ENCODE measurements at regions not wholly inside any gene's neighbourhood (a gene's known extent, or its start where the extent isn't known, plus 50 kb on each side); places are given as distances from the start of the nearest gene placed in this dataset.

DNA sequence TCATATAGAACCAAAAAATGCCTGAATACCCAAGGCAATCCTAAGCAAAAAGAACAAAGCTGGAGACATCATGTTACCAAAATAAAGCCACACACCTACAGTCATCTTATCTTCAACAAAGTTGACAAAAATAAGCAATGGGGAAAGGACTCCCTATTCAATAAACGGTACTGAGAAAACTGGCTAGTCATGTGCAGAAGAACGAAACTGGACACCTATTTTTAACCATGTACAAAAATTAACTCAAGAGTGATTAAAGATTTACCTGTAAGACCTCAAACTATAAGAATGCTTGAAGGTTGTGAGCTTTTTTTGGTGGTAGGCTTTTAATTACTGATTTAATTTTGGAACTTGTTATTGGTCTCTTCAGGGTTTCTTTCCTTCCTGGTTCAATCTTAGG is 236.0 kb upstream of the DEFB112 start:
- H3K9ac ChIP-seq (ENCODE audit: low read length), result no peak overlapping the region
- no peak overlapping the region for H3K4ac ChIP-seq (ENCODE audit: low read depth, low read length)
- H2BK5ac ChIP-seq (ENCODE audit: low read depth, low read length, poor library complexity), result no peak overlapping the region
- no peak overlapping the region for H2AK5ac ChIP-seq (ENCODE audit: low read length)
- no peaks in the 10 kb centered on the region for H3K79me1 ChIP-seq (ENCODE audit: low read length)
- H2BK12ac ChIP-seq (ENCODE audit: low read length), result no peak overlapping the region
- no peaks in the 10 kb centered on the region for H3K9me3 ChIP-seq (ENCODE audit: insufficient read depth, low read depth, low read length)
- no peak overlapping the region for H4K12ac ChIP-seq (ENCODE audit: low read depth, low read length)
- H3K4me1 ChIP-seq (ENCODE audit: control insufficient read depth in 1 of 2, insufficient read depth in 2 of 2, low read length in 2 of 2), result no peaks in the 10 kb centered on the region
- no peak overlapping the region for H3K4me3 ChIP-seq (ENCODE audit: low read depth, low read length)
- no peak for DNase-seq
- no peak overlapping the region for H4K8ac ChIP-seq (ENCODE audit: low read depth, low read length)
- no peak overlapping the region for H3K23ac ChIP-seq (ENCODE audit: low read length)
- H3K36me3 ChIP-seq (ENCODE audit: control insufficient read depth in 1 of 2, insufficient read depth in 2 of 2, low read length in 2 of 2), result no peaks in the 10 kb centered on the region
- H3K18ac ChIP-seq (ENCODE audit: low read length), result no peak overlapping the region
- WGBS (ENCODE audit: extremely low coverage, insufficient coverage, insufficient read length), result no CpG with 5 or more reads among the region's 2 CpGs
- no peaks in the 10 kb centered on the region for H3K79me2 ChIP-seq (ENCODE audit: control insufficient read depth, insufficient read depth, low read length, poor library complexity)
- H3K4me2 ChIP-seq (ENCODE audit: low read length), result no peak overlapping the region
- H3K27me3 ChIP-seq (ENCODE audit: insufficient read depth, low read length), result no peaks in the 10 kb centered on the region
- no peak overlapping the region for H2AFZ ChIP-seq (ENCODE audit: insufficient read depth, low read length, poor library complexity)
- no peak overlapping the region for H2BK120ac ChIP-seq (ENCODE audit: insufficient read depth, low read length, poor library complexity)
- H3K14ac ChIP-seq (ENCODE audit: low read length), result no peak overlapping the region
- no peak overlapping the region for H3K27ac ChIP-seq (ENCODE audit: low read depth, low read length)
- no peak overlapping the region for H4K91ac ChIP-seq (ENCODE audit: low read depth, low read length)

DNA sequence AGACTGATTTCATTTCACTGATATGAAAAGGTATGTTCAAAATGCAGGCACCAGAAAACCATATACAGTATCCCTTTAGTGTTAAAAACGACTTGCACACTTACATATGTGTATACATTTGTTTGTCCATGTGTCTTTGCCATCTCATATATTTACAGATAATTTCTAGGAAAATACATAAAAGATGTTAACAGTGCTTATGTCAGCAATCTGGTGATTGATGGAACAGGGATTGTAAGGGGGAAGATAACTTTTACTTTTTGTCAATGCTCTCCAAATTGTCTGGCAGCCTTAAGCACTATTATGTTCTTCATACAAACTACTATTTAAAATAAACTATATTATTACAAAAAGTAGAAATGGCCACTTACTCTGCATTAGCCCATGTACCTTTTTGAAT is 238.5 kb upstream of the DEFB112 start:
- H3K4me3 ChIP-seq (ENCODE audit: low read depth, low read length), result no peak overlapping the region
- no peaks in the 10 kb centered on the region for H3K79me1 ChIP-seq (ENCODE audit: low read length)
- H3K4me2 ChIP-seq (ENCODE audit: low read length), result no peak overlapping the region
- H3K4me1 ChIP-seq (ENCODE audit: control insufficient read depth in 1 of 2, insufficient read depth in 2 of 2, low read length in 2 of 2), result no peaks in the 10 kb centered on the region
- no peaks in the 10 kb centered on the region for H3K27me3 ChIP-seq (ENCODE audit: insufficient read depth, low read length)
- no peak overlapping the region for H4K12ac ChIP-seq (ENCODE audit: low read depth, low read length)
- no peaks in the 10 kb centered on the region for H3K36me3 ChIP-seq (ENCODE audit: control insufficient read depth in 1 of 2, insufficient read depth in 2 of 2, low read length in 2 of 2)
- H2BK5ac ChIP-seq (ENCODE audit: low read depth, low read length, poor library complexity), result no peak overlapping the region
- no peaks in the 10 kb centered on the region for H3K79me2 ChIP-seq (ENCODE audit: control insufficient read depth, insufficient read depth, low read length, poor library complexity)
- H4K8ac ChIP-seq (ENCODE audit: low read depth, low read length), result no peak overlapping the region
- H2BK120ac ChIP-seq (ENCODE audit: insufficient read depth, low read length, poor library complexity), result no peak overlapping the region
- no CpG with 5 or more reads among the region's 1 CpG for WGBS (ENCODE audit: extremely low coverage, insufficient coverage, insufficient read length)
- no peak overlapping the region for H3K18ac ChIP-seq (ENCODE audit: low read length)
- H3K9ac ChIP-seq (ENCODE audit: low read length), result no peak overlapping the region
- H2AK5ac ChIP-seq (ENCODE audit: low read length), result no peak overlapping the region
- no peak overlapping the region for H3K4ac ChIP-seq (ENCODE audit: low read depth, low read length)
- no peak overlapping the region for H3K23ac ChIP-seq (ENCODE audit: low read length)
- H2AFZ ChIP-seq (ENCODE audit: insufficient read depth, low read length, poor library complexity), result no peak overlapping the region
- no peak overlapping the region for H2BK12ac ChIP-seq (ENCODE audit: low read length)
- no peaks in the 10 kb centered on the region for H3K9me3 ChIP-seq (ENCODE audit: insufficient read depth, low read depth, low read length)
- no peak overlapping the region for H3K27ac ChIP-seq (ENCODE audit: low read depth, low read length)
- no peak overlapping the region for H4K91ac ChIP-seq (ENCODE audit: low read depth, low read length)
- no peak overlapping the region for H3K14ac ChIP-seq (ENCODE audit: low read length)
- DNase-seq, result no peak

DNA sequence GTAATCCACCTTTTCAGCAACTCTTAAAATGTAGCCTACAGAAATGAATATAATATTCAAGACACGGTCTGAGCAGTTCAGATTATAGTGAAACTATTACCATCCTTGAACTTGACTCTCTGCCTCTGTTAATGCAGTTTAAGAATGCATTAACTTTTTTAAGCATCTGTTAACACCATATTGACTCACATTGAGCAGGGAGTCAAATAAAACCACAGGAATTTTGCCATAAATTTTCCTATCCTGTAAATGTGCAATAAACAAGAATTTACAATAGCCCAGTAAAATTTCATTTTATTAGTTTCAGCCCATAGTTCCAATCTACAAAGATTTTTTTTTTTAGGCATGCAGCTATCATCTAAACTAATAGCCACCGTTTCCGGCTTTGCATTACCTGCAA is 239.2 kb upstream of the DEFB112 start:
- no CpG with 5 or more reads among the region's 3 CpGs for WGBS (ENCODE audit: extremely low coverage, insufficient coverage, insufficient read length)
- H3K4ac ChIP-seq (ENCODE audit: low read depth, low read length), result no peak overlapping the region

DNA sequence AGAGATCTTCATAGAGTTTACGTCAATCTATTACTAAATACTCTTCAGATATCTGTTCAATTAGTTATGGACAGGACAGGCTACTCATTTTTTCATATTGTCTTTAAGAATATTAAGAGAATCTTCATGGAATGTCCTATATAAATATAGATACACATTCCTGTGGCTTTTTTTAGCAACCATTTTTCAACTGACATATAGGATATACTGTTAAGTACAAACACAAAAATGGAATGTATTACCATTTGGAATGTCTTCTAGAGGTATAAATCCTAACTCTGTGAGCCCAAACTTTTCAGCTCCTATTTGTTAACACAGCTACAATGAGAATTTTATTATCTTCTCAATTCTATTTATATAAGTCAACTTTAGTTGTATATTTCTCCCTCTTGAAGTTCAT is 239.6 kb upstream of the DEFB112 start:
- DNase-seq, result no peak
- no peak overlapping the region for H2BK5ac ChIP-seq (ENCODE audit: low read depth, low read length, poor library complexity)
- H4K91ac ChIP-seq (ENCODE audit: low read depth, low read length), result no peak overlapping the region
- H3K79me2 ChIP-seq (ENCODE audit: control insufficient read depth, insufficient read depth, low read length, poor library complexity), result no peaks in the 10 kb centered on the region
- H3K14ac ChIP-seq (ENCODE audit: low read length), result no peak overlapping the region
- WGBS (ENCODE audit: extremely low coverage, insufficient coverage, insufficient read length), result no CpG with 5 or more reads among the region's 1 CpG
- H3K23ac ChIP-seq (ENCODE audit: low read length), result no peak overlapping the region
- no peak overlapping the region for H2BK120ac ChIP-seq (ENCODE audit: insufficient read depth, low read length, poor library complexity)
- H3K27ac ChIP-seq (ENCODE audit: low read depth, low read length), result no peak overlapping the region
- no peak overlapping the region for H3K9ac ChIP-seq (ENCODE audit: low read length)
- no peak overlapping the region for H3K4me2 ChIP-seq (ENCODE audit: low read length)
- no peaks in the 10 kb centered on the region for H3K36me3 ChIP-seq (ENCODE audit: control insufficient read depth in 1 of 2, insufficient read depth in 2 of 2, low read length in 2 of 2)
- H2AK5ac ChIP-seq (ENCODE audit: low read length), result no peak overlapping the region
- no peaks in the 10 kb centered on the region for H3K27me3 ChIP-seq (ENCODE audit: insufficient read depth, low read length)
- H2AFZ ChIP-seq (ENCODE audit: insufficient read depth, low read length, poor library complexity), result no peak overlapping the region
- no peak overlapping the region for H2BK12ac ChIP-seq (ENCODE audit: low read length)
- no peak overlapping the region for H4K12ac ChIP-seq (ENCODE audit: low read depth, low read length)
- no peak overlapping the region for H4K8ac ChIP-seq (ENCODE audit: low read depth, low read length)
- no peak overlapping the region for H3K4ac ChIP-seq (ENCODE audit: low read depth, low read length)
- H3K4me1 ChIP-seq (ENCODE audit: control insufficient read depth in 1 of 2, insufficient read depth in 2 of 2, low read length in 2 of 2), result no peaks in the 10 kb centered on the region
- H3K4me3 ChIP-seq (ENCODE audit: low read depth, low read length), result no peak overlapping the region
- H3K9me3 ChIP-seq (ENCODE audit: insufficient read depth, low read depth, low read length), result no peaks in the 10 kb centered on the region
- no peak overlapping the region for H3K18ac ChIP-seq (ENCODE audit: low read length)
- no peaks in the 10 kb centered on the region for H3K79me1 ChIP-seq (ENCODE audit: low read length)

More for the DNA sequence above, 239.2 kb upstream of the DEFB112 start:
- H3K18ac ChIP-seq (ENCODE audit: low read length), result no peak overlapping the region
- H3K36me3 ChIP-seq (ENCODE audit: control insufficient read depth in 1 of 2, insufficient read depth in 2 of 2, low read length in 2 of 2), result no peaks in the 10 kb centered on the region
- H4K91ac ChIP-seq (ENCODE audit: low read depth, low read length), result no peak overlapping the region
- no peak overlapping the region for H3K23ac ChIP-seq (ENCODE audit: low read length)
- H3K9me3 ChIP-seq (ENCODE audit: insufficient read depth, low read depth, low read length), result no peaks in the 10 kb centered on the region
- no peak overlapping the region for H3K4me2 ChIP-seq (ENCODE audit: low read length)
- no peak overlapping the region for H3K9ac ChIP-seq (ENCODE audit: low read length)
- no peak overlapping the region for H2BK120ac ChIP-seq (ENCODE audit: insufficient read depth, low read length, poor library complexity)
- H3K14ac ChIP-seq (ENCODE audit: low read length), result no peak overlapping the region
- H2AFZ ChIP-seq (ENCODE audit: insufficient read depth, low read length, poor library complexity), result no peak overlapping the region
- no peak overlapping the region for H3K4me3 ChIP-seq (ENCODE audit: low read depth, low read length)
- H2AK5ac ChIP-seq (ENCODE audit: low read length), result no peak overlapping the region
- H3K27ac ChIP-seq (ENCODE audit: low read depth, low read length), result no peak overlapping the region
- H2BK5ac ChIP-seq (ENCODE audit: low read depth, low read length, poor library complexity), result no peak overlapping the region
- H4K8ac ChIP-seq (ENCODE audit: low read depth, low read length), result no peak overlapping the region
- no peaks in the 10 kb centered on the region for H3K79me1 ChIP-seq (ENCODE audit: low read length)
- no peak overlapping the region for H2BK12ac ChIP-seq (ENCODE audit: low read length)
- H3K79me2 ChIP-seq (ENCODE audit: control insufficient read depth, insufficient read depth, low read length, poor library complexity), result no peaks in the 10 kb centered on the region
- no peaks in the 10 kb centered on the region for H3K4me1 ChIP-seq (ENCODE audit: control insufficient read depth in 1 of 2, insufficient read depth in 2 of 2, low read length in 2 of 2)
- no peaks in the 10 kb centered on the region for H3K27me3 ChIP-seq (ENCODE audit: insufficient read depth, low read length)
- no peak overlapping the region for H4K12ac ChIP-seq (ENCODE audit: low read depth, low read length)
- DNase-seq, result no peak
